SK-N-SH (cell line): ENCODE measurements at regions not wholly inside any gene's neighbourhood (a gene's known extent, or its start where the extent isn't known, plus 50 kb on each side); places are given as distances from the start of the nearest gene placed in this dataset.

Experiments
- CTCF ChIP-seq: fragments of 200-600 bp; sonication (generic); IDR thresholded peaks from 2 replicates; pipeline ENCODE4 v1.6.1; 2017; ENCODE audit warnings: antibody characterized with exemption, mild to moderate bottlenecking, moderate library complexity
- POLR2AphosphoS5 ChIP-seq: IDR thresholded peaks from 2 replicates; pipeline ENCODE4 v1.6.1; 2012; ENCODE audit warnings: low read depth, low read length
- TAF1 ChIP-seq: IDR thresholded peaks from 2 replicates; pipeline ENCODE4 v1.6.1; 2012; ENCODE audit warnings: low read depth, mild to moderate bottlenecking, low read length, moderate library complexity, borderline replicate concordance
- USF2 ChIP-seq: fragments of 150-350 bp; IDR thresholded peaks from 2 replicates; pipeline ENCODE4 v1.6.1; 2017; ENCODE audit warnings: antibody characterized with exemption, low read length, low read depth, borderline replicate concordance

- TF ChIP-seq CTCF (no peak), USF2 (no peak), POLR2AphosphoS5 (no peak), TAF1 (no peak)
Measured at GRCh38 chr4:179521952-179522351, 2079.7 kb upstream of the AGA start.
